GM12878 (cell line): ENCODE measurements at regions not wholly inside any gene's neighbourhood (a gene's known extent, or its start where the extent isn't known, plus 50 kb on each side); places are given as distances from the start of the nearest gene placed in this dataset.

Source experiments
- ATAC-seq: fragments of 200-7000 bp; cut with Tn5 transposase; 3 replicates; pipeline ENCODE4 v1.9.1; 2020; ENCODE audit warnings: mild to moderate bottlenecking, moderate library complexity
- BruUV-seq: library from RNA; stranded (reverse); fragments of 400-500 nt; replicated peaks from 2 replicates; lab custom pipeline; 2021; lab: Mats Ljungman, UMichigan
- CTCF ChIA-PET: fragments of 300-600 bp; sonication (Branson Sonifier 250); formaldehyde crosslinking; extraction: SDS; loops from one replicate; lab custom pipeline; 2021; ENCODE audit warnings: inconsistent platforms; lab: Yijun Ruan, JAX
- POLR2A ChIA-PET: fragments of 350-600 bp; formaldehyde crosslinking; extraction: SDS; loops from one replicate; lab custom pipeline; 2021; ENCODE audit warnings: inconsistent platforms; lab: Charles Lee
- RAD21 ChIA-PET: fragments of 300-600 bp; sonication (Branson Sonifier 250); formaldehyde crosslinking; loops from one replicate; lab custom pipeline; 2023; ENCODE audit warnings: antibody characterized with exemption; ENCODE audit not compliant: unreplicated experiment; lab: Charles Lee
- SMC1A ChIA-PET: fragments of 300-600 bp; sonication (Branson Sonifier 250); formaldehyde crosslinking; loops from one replicate; lab custom pipeline; 2023; ENCODE audit not compliant: unreplicated experiment, uncharacterized antibody; lab: Charles Lee
- DNase-seq: peaks from one replicate; pipeline ENCODE4 v3.0.0-alpha.2; 2011; ENCODE audit warnings: low read depth, low spot score
- FAIRE-seq: peaks from 3 replicates; lab custom pipeline; 2011; peaks lifted over from hg19 to GRCh38; lab: Jason Lieb, UNC
- H2AFZ ChIP-seq: 2 replicates; pipeline ENCODE4 v1.6.0; 2011; ENCODE audit warnings: low read depth, low read length, control low read depth; ENCODE audit not compliant: control insufficient read depth
- H3K27ac ChIP-seq: 2 replicates; pipeline ENCODE4 v1.5.1; 2011; ENCODE audit warnings: control low read depth; ENCODE audit not compliant: control insufficient read depth, insufficient read depth
- H3K27me3 ChIP-seq, 2 experiments: replicated peaks in 1 of 2; 2 replicates each; pipeline versions ENCODE4 v1.6.0 to v1.6.1; 2011; ENCODE audit warnings: low read length in 1 of 2; ENCODE audit not compliant: control insufficient read depth in 2 of 2, insufficient read depth in 2 of 2
- H3K36me3 ChIP-seq, 2 experiments: 2 replicates each; pipeline ENCODE4 v1.5.1; 2011; ENCODE audit warnings: low read length in 1 of 2; ENCODE audit not compliant: control insufficient read depth in 2 of 2, insufficient read depth in 2 of 2
- H3K4me1 ChIP-seq: 2 replicates; pipeline ENCODE4 v1.6.1; 2011; ENCODE audit warnings: mild to moderate bottlenecking, low read length, moderate library complexity, mixed read lengths; ENCODE audit not compliant: control insufficient read depth, insufficient read depth
- H3K4me2 ChIP-seq: 2 replicates; pipeline ENCODE4 v1.6.0; 2011; ENCODE audit warnings: control low read depth; ENCODE audit not compliant: control insufficient read depth, insufficient read depth
- H3K4me3 ChIP-seq: fragments of 200-600 bp; sonication (generic); 2 replicates; pipeline ENCODE4 v1.5.1; 2016
- H3K79me2 ChIP-seq: 2 replicates; pipeline ENCODE4 v1.6.0; 2011; ENCODE audit warnings: low read length; ENCODE audit not compliant: control insufficient read depth, insufficient read depth
- H3K9ac ChIP-seq: 2 replicates; pipeline ENCODE4 v1.8.0; 2011; ENCODE audit warnings: low read length, control low read depth, mixed read lengths; ENCODE audit not compliant: control insufficient read depth, insufficient read depth
- H3K9me3 ChIP-seq: replicated peaks from 3 replicates; pipeline ENCODE4 v1.5.1; 2011; ENCODE audit warnings: mild to moderate bottlenecking, low read length; ENCODE audit not compliant: control insufficient read depth, insufficient read depth
- H4K20me1 ChIP-seq: 2 replicates; pipeline ENCODE4 v1.6.0; 2011; ENCODE audit not compliant: control insufficient read depth, insufficient read depth
- HCFC1 ChIP-seq: fragments of 150-350 bp; IDR thresholded peaks from 2 replicates; pipeline ENCODE4 v1.6.1; 2014; ENCODE audit warnings: low read length
- MEF2A ChIP-seq: IDR thresholded peaks from 2 replicates; pipeline ENCODE4 v1.6.1; 2011; ENCODE audit warnings: low read depth, mild to moderate bottlenecking, low read length, moderate library complexity; ENCODE audit not compliant: insufficient read depth
- POLR2A ChIP-seq: IDR thresholded peaks from 2 replicates; pipeline ENCODE4 v1.6.1; 2011; ENCODE audit warnings: low read depth, mild to moderate bottlenecking, low read length
- RFX5 ChIP-seq: IDR thresholded peaks from 2 replicates; pipeline ENCODE4 v1.6.1; 2011; ENCODE audit warnings: low read depth, low read length, improper control_type of control experiment
- TARDBP ChIP-seq: IDR thresholded peaks from 2 replicates; pipeline ENCODE4 v1.6.1; 2016; ENCODE audit warnings: borderline replicate concordance
- ZNF24 ChIP-seq: fragments of 450-650 bp; IDR thresholded peaks from 2 replicates; pipeline ENCODE4 v1.6.1; 2017; ENCODE audit warnings: antibody characterized with exemption, mild to moderate bottlenecking
- WGBS: methylation state at CpG from one replicate; pipeline ENCODE4 v1.1.6; 2016; ENCODE audit warnings: low lambda C conversion rate; ENCODE audit not compliant: insufficient replicate concordance, insufficient coverage; ENCODE audit errors: missing lambda C conversion rate; 5-methylcytosine and 5-hydroxymethylcytosine counted together
- in situ Hi-C: fragments of 300-500 bp; cut with MboI; formaldehyde crosslinking; loops from 9 replicates; pipeline ENCODE4 v1.14.3; 2018; ENCODE audit warnings: mixed read lengths
- intact Hi-C: fragments of 100-400 bp; cut with micrococcal nuclease; formaldehyde crosslinking; loops from one replicate; pipeline ENCODE4 v1.14.2; 2022; ENCODE audit not compliant: unreplicated experiment
- TF ChIP-seq, protein P1 (sequence below): IDR thresholded peaks from 2 replicates; pipeline ENCODE4 v1.6.1; 2011; ENCODE audit warnings: borderline replicate concordance, low read depth, mild to moderate bottlenecking, moderate library complexity, mixed read lengths, low read length; ENCODE audit not compliant: insufficient read depth; ENCODE audit errors: extremely low read length
- TF ChIP-seq, protein P2 (sequence below): fragments of 450-650 bp; IDR thresholded peaks from 2 replicates; pipeline ENCODE4 v1.6.1; 2017; ENCODE audit warnings: mild to moderate bottlenecking, moderate library complexity

DNA sequence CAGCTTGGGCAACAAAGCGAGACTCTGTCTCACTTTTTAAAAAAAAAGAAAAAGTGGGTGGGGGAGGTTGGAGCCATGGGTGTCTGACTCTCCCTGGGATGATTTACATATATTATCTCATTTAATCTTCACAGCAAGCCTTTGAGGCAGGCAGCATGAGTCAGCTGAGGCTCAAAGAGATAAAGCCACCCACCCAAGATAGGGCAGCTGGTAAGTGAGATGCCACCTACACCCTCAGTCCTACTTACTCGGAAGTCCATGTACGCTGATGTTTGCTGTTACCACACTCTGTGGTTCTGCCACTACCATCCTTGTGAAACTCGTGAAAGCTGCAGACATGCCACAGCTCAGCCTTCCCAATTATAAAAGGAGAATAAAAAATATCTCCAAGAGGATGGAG lies 142.0 kb upstream of the TSHZ3 start:
- intact Hi-C loops = no loop called here
- in situ Hi-C loops = no loop called here
- no peak for FAIRE-seq
- ChIA-PET POLR2A (no interaction called here), RAD21 (no interaction called here), SMC1A (no interaction called here), CTCF (no interaction called here)
- ATAC-seq = no peak
- Histone ChIP-seq H3K9me3 (no peaks in the 10 kb centered on the region; the same call in 1 of the 3 replicates), H2AFZ (no peak overlapping the region), H4K20me1 (no peaks in the 10 kb centered on the region), H3K36me3 (no peaks in the 10 kb centered on the region), H3K27ac (no peak overlapping the region), H3K4me1 (no peaks in the 10 kb centered on the region), H3K4me2 (no peak overlapping the region), H3K9ac (no peak overlapping the region), H3K27me3 (no peaks in the 10 kb centered on the region), H3K4me3 (no peak overlapping the region), H3K79me2 (no peaks in the 10 kb centered on the region)
- TF ChIP-seq TARDBP (no peak), HCFC1 (no peak), POLR2A (no peak), ZNF24 (no peak), MEF2A (no peak), RFX5 (no peak)
- TF ChIP-seq, protein P1, sequence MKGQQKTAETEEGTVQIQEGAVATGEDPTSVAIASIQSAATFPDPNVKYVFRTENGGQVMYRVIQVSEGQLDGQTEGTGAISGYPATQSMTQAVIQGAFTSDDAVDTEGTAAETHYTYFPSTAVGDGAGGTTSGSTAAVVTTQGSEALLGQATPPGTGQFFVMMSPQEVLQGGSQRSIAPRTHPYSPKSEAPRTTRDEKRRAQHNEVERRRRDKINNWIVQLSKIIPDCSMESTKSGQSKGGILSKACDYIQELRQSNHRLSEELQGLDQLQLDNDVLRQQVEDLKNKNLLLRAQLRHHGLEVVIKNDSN = no peak
- TF ChIP-seq, protein P2, sequence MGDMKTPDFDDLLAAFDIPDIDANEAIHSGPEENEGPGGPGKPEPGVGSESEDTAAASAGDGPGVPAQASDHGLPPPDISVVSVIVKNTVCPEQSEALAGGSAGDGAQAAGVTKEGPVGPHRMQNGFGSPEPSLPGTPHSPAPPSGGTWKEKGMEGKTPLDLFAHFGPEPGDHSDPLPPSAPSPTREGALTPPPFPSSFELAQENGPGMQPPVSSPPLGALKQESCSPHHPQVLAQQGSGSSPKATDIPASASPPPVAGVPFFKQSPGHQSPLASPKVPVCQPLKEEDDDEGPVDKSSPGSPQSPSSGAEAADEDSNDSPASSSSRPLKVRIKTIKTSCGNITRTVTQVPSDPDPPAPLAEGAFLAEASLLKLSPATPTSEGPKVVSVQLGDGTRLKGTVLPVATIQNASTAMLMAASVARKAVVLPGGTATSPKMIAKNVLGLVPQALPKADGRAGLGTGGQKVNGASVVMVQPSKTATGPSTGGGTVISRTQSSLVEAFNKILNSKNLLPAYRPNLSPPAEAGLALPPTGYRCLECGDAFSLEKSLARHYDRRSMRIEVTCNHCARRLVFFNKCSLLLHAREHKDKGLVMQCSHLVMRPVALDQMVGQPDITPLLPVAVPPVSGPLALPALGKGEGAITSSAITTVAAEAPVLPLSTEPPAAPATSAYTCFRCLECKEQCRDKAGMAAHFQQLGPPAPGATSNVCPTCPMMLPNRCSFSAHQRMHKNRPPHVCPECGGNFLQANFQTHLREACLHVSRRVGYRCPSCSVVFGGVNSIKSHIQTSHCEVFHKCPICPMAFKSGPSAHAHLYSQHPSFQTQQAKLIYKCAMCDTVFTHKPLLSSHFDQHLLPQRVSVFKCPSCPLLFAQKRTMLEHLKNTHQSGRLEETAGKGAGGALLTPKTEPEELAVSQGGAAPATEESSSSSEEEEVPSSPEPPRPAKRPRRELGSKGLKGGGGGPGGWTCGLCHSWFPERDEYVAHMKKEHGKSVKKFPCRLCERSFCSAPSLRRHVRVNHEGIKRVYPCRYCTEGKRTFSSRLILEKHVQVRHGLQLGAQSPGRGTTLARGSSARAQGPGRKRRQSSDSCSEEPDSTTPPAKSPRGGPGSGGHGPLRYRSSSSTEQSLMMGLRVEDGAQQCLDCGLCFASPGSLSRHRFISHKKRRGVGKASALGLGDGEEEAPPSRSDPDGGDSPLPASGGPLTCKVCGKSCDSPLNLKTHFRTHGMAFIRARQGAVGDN = no peak
- WGBS = 37% methylated on average over 4 of the region's 4 CpGs
- no TSS peak for BruUV-seq
- no peak for DNase-seq
